HG03432 (cell line): ENCODE measurements at regions not wholly inside any gene's neighbourhood (a gene's known extent, or its start where the extent isn't known, plus 50 kb on each side); places are given as distances from the start of the nearest gene placed in this dataset.
"Not testable (repeated sequence)": the region's sequence is repeated elsewhere in the genome, so short reads cannot be mapped to it uniquely, and the experiment has no call there.

ENCODE experiments used
- ATAC-seq: cut with Tn5 transposase; IDR thresholded peaks from one replicate; pipeline ENCODE4 v1.9.1; 2021; ENCODE audit warnings: mild to moderate bottlenecking, moderate library complexity; ENCODE audit not compliant: unreplicated experiment

GRCh38 chr11:92465410-92465809, 240.8 kb downstream of the FAT3 start:
- not testable (repeated sequence) for ATAC-seq

- no peak for ATAC-seq
These were observed 249.1 kb downstream of the FAT3 start for GRCh38 chr11:92473736-92474135.

GRCh38 chr11:92475316-92475715, 250.7 kb downstream of the FAT3 start:
- no peak for ATAC-seq

- ATAC-seq, result no peak
These were observed 251.2 kb downstream of the FAT3 start for GRCh38 chr11:92475819-92476218.

- no peak for ATAC-seq
These were observed 253.1 kb downstream of the FAT3 start for GRCh38 chr11:92477686-92478085.

- no peak for ATAC-seq
These were observed 255.9 kb downstream of the FAT3 start for GRCh38 chr11:92480499-92480898.

- ATAC-seq, result no peak
These were observed 258.0 kb downstream of the FAT3 start for GRCh38 chr11:92482492-92483060.

GRCh38 chr11:92484570-92484969, 260.0 kb downstream of the FAT3 start:
- no peak for ATAC-seq

GRCh38 chr11:92489826-92490399, 265.3 kb downstream of the FAT3 start:
- no peak for ATAC-seq

GRCh38 chr11:92492372-92492771, 267.8 kb downstream of the FAT3 start:
- ATAC-seq, result no peak

- ATAC-seq, result no peak
These were observed 270.6 kb downstream of the FAT3 start for GRCh38 chr11:92495107-92495793.

- ATAC-seq, result no peak
These were observed 275.8 kb downstream of the FAT3 start for GRCh38 chr11:92500453-92500852.

GRCh38 chr11:92501066-92501739, 276.6 kb downstream of the FAT3 start:
- no peak for ATAC-seq

- ATAC-seq, result no peak
These were observed 279.4 kb downstream of the FAT3 start for GRCh38 chr11:92504004-92504403.

- ATAC-seq, result no peak
These were observed 279.9 kb downstream of the FAT3 start for GRCh38 chr11:92504534-92504933.

GRCh38 chr11:92505689-92506088, 281.1 kb downstream of the FAT3 start:
- ATAC-seq, result no peak

GRCh38 chr11:92506809-92507336, 282.3 kb downstream of the FAT3 start:
- no peak for ATAC-seq

- ATAC-seq, result no peak
These were observed 286.0 kb downstream of the FAT3 start for GRCh38 chr11:92510591-92510990.

GRCh38 chr11:92511522-92512203, 287.0 kb downstream of the FAT3 start:
- no peak for ATAC-seq

GRCh38 chr11:92512204-92512569, 287.6 kb downstream of the FAT3 start:
- no peak for ATAC-seq

- no peak for ATAC-seq
These were observed 299.0 kb downstream of the FAT3 start for GRCh38 chr11:92523611-92524010.
